Vagina (tissue), 2 donors: ENCODE measurements at regions not wholly inside any gene's neighbourhood (a gene's known extent, or its start where the extent isn't known, plus 50 kb on each side); places are given as distances from the start of the nearest gene placed in this dataset.

Source experiments
- POLR2AphosphoS5 ChIP-seq, 2 donors: sonication (generic); formaldehyde crosslinking; IDR thresholded peaks; one replicate each; pipeline ENCODE4 v1.9.0; 2017; ENCODE audit warnings: antibody characterized with exemption in 2 of 2, mild to moderate bottlenecking in 2 of 2, low read depth in 1 of 2; ENCODE audit not compliant: insufficient read depth in 1 of 2
- TF ChIP-seq, protein P1 (sequence below), 3 experiments: fragments of 450-650 bp in 2 of 3; fragments of 200-600 bp in 1 of 3; sonication (generic) in 1 of 3; IDR thresholded peaks; one replicate each; pipeline ENCODE4 v1.5.1; 2017 to 2019; ENCODE audit warnings: antibody characterized with exemption in 3 of 3, mild to moderate bottlenecking in 2 of 3, moderate library complexity in 2 of 3

DNA sequence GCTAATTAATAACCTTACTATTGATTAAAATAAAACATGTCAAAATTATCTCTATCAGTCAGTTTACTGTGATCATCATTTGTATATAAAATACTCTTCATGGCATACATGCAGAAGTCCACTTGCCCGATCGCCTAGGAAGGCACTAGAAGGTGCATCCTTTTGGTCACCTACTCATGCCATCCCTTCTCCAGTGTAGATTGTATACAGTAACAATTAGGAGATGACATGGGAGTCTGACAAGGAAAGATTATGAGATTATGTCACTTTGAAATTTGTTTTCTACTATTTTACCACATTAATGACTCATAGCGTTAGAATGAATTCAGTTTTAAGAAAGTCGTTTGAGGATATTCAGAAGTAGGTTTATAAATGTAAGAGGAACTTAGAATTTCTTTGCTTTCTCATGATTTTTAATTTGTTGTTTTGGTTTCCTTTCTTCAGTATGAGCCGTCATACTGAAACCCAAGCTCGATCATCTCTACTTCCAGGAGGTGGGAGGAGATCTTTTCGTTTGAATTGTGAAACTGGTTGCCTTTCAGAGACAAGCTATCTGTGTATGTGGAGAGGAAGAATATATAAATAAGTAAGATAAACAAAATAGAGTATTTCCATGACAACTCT, 51.1 kb upstream of the UNC5C start:
- no peak for TF ChIP-seq POLR2AphosphoS5 (IDR thresholded peaks at IDR 0.05; ENCODE audit: insufficient read depth in 1 of 2, low read depth in 1 of 2)
- TF ChIP-seq, protein P1, sequence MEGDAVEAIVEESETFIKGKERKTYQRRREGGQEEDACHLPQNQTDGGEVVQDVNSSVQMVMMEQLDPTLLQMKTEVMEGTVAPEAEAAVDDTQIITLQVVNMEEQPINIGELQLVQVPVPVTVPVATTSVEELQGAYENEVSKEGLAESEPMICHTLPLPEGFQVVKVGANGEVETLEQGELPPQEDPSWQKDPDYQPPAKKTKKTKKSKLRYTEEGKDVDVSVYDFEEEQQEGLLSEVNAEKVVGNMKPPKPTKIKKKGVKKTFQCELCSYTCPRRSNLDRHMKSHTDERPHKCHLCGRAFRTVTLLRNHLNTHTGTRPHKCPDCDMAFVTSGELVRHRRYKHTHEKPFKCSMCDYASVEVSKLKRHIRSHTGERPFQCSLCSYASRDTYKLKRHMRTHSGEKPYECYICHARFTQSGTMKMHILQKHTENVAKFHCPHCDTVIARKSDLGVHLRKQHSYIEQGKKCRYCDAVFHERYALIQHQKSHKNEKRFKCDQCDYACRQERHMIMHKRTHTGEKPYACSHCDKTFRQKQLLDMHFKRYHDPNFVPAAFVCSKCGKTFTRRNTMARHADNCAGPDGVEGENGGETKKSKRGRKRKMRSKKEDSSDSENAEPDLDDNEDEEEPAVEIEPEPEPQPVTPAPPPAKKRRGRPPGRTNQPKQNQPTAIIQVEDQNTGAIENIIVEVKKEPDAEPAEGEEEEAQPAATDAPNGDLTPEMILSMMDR (IDR thresholded peaks at IDR 0.05) = no peak
